H1 (cell line): ENCODE measurements at regions not wholly inside any gene's neighbourhood (a gene's known extent, or its start where the extent isn't known, plus 50 kb on each side); places are given as distances from the start of the nearest gene placed in this dataset.

ENCODE experiments used
- CTCF ChIA-PET: fragments of 300-600 bp; sonication (Branson Sonifier 250); formaldehyde crosslinking; loops from one replicate; lab custom pipeline; 2021; ENCODE audit not compliant: partially characterized antibody; lab: Charles Lee
- POLR2A ChIA-PET: fragments of 300-600 bp; sonication (Branson Sonifier 250); formaldehyde crosslinking; loops from one replicate; lab custom pipeline; 2021; ENCODE audit warnings: inconsistent platforms; ENCODE audit not compliant: partially characterized antibody; lab: Charles Lee
- DNase-seq, 2 experiments: peaks; one replicate each; pipeline versions ENCODE4 v3.0.0 to v3.0.0-alpha.2; 2010 to 2022; ENCODE audit warnings: low spot score in 2 of 2, low read depth in 1 of 2, mixed read lengths in 1 of 2
- FAIRE-seq: peaks from 2 replicates; lab custom pipeline; 2011; peaks lifted over from hg19 to GRCh38; lab: Jason Lieb, UNC
- H2AFZ ChIP-seq: 2 replicates; pipeline ENCODE4 v1.8.1; 2012; ENCODE audit warnings: low read length, inconsistent platforms
- H2AK5ac ChIP-seq: 2 replicates; pipeline ENCODE4 v1.6.1; 2013; ENCODE audit warnings: low read depth, low read length
- H2BK120ac ChIP-seq: replicated peaks from 2 replicates; pipeline ENCODE3; 2013; ENCODE audit warnings: low read depth, low read length, inconsistent platforms
- H2BK12ac ChIP-seq: 2 replicates; pipeline ENCODE4 v1.6.1; 2013; ENCODE audit warnings: low read depth, low read length
- H2BK15ac ChIP-seq: 2 replicates; pipeline ENCODE4 v1.6.1; 2013; ENCODE audit warnings: low read length
- H2BK20ac ChIP-seq: 2 replicates; pipeline ENCODE4 v1.6.1; 2013; ENCODE audit warnings: low read length
- H2BK5ac ChIP-seq: 2 replicates; pipeline ENCODE4 v1.6.1; 2013; ENCODE audit warnings: low read depth, low read length
- H3K14ac ChIP-seq: 2 replicates; pipeline ENCODE4 v1.6.1; 2013; ENCODE audit warnings: inconsistent platforms; ENCODE audit not compliant: insufficient read length
- H3K18ac ChIP-seq: 2 replicates; pipeline ENCODE4 v1.6.1; 2013; ENCODE audit warnings: low read length; ENCODE audit errors: extremely low read depth
- H3K23ac ChIP-seq: 2 replicates; pipeline ENCODE4 v1.6.1; 2013; ENCODE audit warnings: inconsistent platforms; ENCODE audit not compliant: insufficient read length
- H3K23me2 ChIP-seq: 2 replicates; pipeline ENCODE4 v1.6.1; 2013; ENCODE audit warnings: low read depth, low read length
- H3K27ac ChIP-seq: 2 replicates; pipeline ENCODE4 v1.6.1; 2011; ENCODE audit warnings: low read depth, low read length, inconsistent platforms
- H3K27me3 ChIP-seq, 4 experiments: replicated peaks in 1 of 4; 1 replicate in 1 of 4; 2 replicates in 3 of 4; pipeline versions ENCODE4 v1.6.1 to v1.8.1; 2011 to 2013; ENCODE audit warnings: low read length in 3 of 4, mild to moderate bottlenecking in 3 of 4, inconsistent platforms in 2 of 4, mixed read lengths in 2 of 4, moderate library complexity in 1 of 4; ENCODE audit not compliant: control insufficient read depth in 3 of 4, insufficient read depth in 3 of 4; ENCODE audit errors: extremely low read depth in 1 of 4
- H3K36me3 ChIP-seq, 4 experiments: 2 replicates each; pipeline versions ENCODE4 v1.6.1 to v1.8.1; 2011 to 2013; ENCODE audit warnings: mild to moderate bottlenecking in 4 of 4, low read length in 3 of 4, moderate library complexity in 2 of 4, control low read depth in 1 of 4, inconsistent platforms in 1 of 4; ENCODE audit not compliant: insufficient read depth in 4 of 4, control insufficient read depth in 2 of 4
- H3K4ac ChIP-seq: replicated peaks from 2 replicates; pipeline ENCODE3; 2013; ENCODE audit warnings: low read length, low read depth, mixed read lengths, inconsistent platforms; ENCODE audit not compliant: insufficient read length
- H3K4me1 ChIP-seq, 4 experiments: replicated peaks in 1 of 4; 1 replicate in 1 of 4; 2 replicates in 3 of 4; pipeline versions ENCODE4 v1.6.1 to v1.8.1; 2011 to 2013; ENCODE audit warnings: low read length in 3 of 4, inconsistent platforms in 2 of 4, mixed read lengths in 1 of 4; ENCODE audit not compliant: insufficient read depth in 4 of 4, control insufficient read depth in 3 of 4
- H3K4me2 ChIP-seq, 2 experiments: 2 replicates each; pipeline versions ENCODE4 v1.6.1 to v1.8.1; 2011 to 2013; ENCODE audit warnings: low read depth in 2 of 2, low read length in 2 of 2, control low read depth in 1 of 2, inconsistent platforms in 1 of 2, mild to moderate bottlenecking in 1 of 2; ENCODE audit not compliant: insufficient read depth in 1 of 2
- H3K4me3 ChIP-seq, 4 experiments: fragments of 200-600, 300-600 bp in 1 of 4; sonication (generic), shearing (Covaris generic), sonication (Bioruptor Twin) in 1 of 4; 2 replicates each; pipeline versions ENCODE4 v1.5.1 to v1.8.1; 2011 to 2016; ENCODE audit warnings: low read length in 4 of 4, low read depth in 3 of 4, control low read depth in 2 of 4, inconsistent platforms in 2 of 4, mild to moderate bottlenecking in 2 of 4, mixed read lengths in 1 of 4, moderate library complexity in 1 of 4; ENCODE audit not compliant: insufficient read depth in 2 of 4; ENCODE audit errors: extremely low read depth in 1 of 4
- H3K56ac ChIP-seq: replicated peaks from 2 replicates; pipeline ENCODE3; 2013; ENCODE audit warnings: low read depth, mild to moderate bottlenecking, mixed read lengths, low read length, inconsistent platforms; ENCODE audit not compliant: insufficient read length
- H3K79me1 ChIP-seq: 2 replicates; pipeline ENCODE4 v1.6.1; 2013; ENCODE audit warnings: low read depth, low read length, control low read depth
- H3K79me2 ChIP-seq, 2 experiments: 2 replicates each; pipeline versions ENCODE4 v1.6.1 to v1.8.1; 2012 to 2013; ENCODE audit warnings: low read length in 2 of 2, mild to moderate bottlenecking in 2 of 2, inconsistent platforms in 1 of 2; ENCODE audit not compliant: insufficient read depth in 2 of 2, control insufficient read depth in 1 of 2
- H3K9ac ChIP-seq, 4 experiments: replicated peaks in 1 of 4; 1 replicate in 1 of 4; 2 replicates in 3 of 4; pipeline versions ENCODE4 v1.6.1 to v1.8.1; 2011 to 2013; ENCODE audit warnings: low read depth in 3 of 4, low read length in 3 of 4, control low read depth in 2 of 4, mild to moderate bottlenecking in 2 of 4, moderate library complexity in 2 of 4, inconsistent platforms in 1 of 4; ENCODE audit errors: extremely low read depth in 1 of 4
- H3K9me3 ChIP-seq, 2 experiments: 2 replicates each; pipeline versions ENCODE4 v1.6.1 to v1.8.1; 2012 to 2013; ENCODE audit warnings: mild to moderate bottlenecking in 2 of 2, moderate library complexity in 2 of 2, control low read depth in 1 of 2, inconsistent platforms in 1 of 2, low read depth in 1 of 2, low read length in 1 of 2, mixed read lengths in 1 of 2; ENCODE audit not compliant: insufficient read depth in 2 of 2
- H4K20me1 ChIP-seq, 2 experiments: replicated peaks in 1 of 2; 2 replicates each; pipeline versions ENCODE3 to v1.8.1; 2011 to 2013; ENCODE audit warnings: inconsistent platforms in 2 of 2, low read length in 2 of 2, mild to moderate bottlenecking in 1 of 2; ENCODE audit not compliant: insufficient read depth in 2 of 2, control insufficient read depth in 1 of 2
- H4K5ac ChIP-seq: 2 replicates; pipeline ENCODE4 v1.6.1; 2013; ENCODE audit warnings: low read length, low read depth, mixed read lengths, inconsistent platforms; ENCODE audit not compliant: insufficient read length
- H4K8ac ChIP-seq: 2 replicates; pipeline ENCODE4 v1.8.0; 2013; ENCODE audit warnings: mild to moderate bottlenecking, moderate library complexity, low read length, inconsistent platforms; ENCODE audit not compliant: insufficient read depth; ENCODE audit errors: extremely low read depth
- H4K91ac ChIP-seq: replicated peaks from 2 replicates; pipeline ENCODE3; 2013; ENCODE audit warnings: low read length, mixed read lengths, inconsistent platforms; ENCODE audit not compliant: insufficient read length
- EGR1 ChIP-seq: IDR thresholded peaks from 2 replicates; pipeline ENCODE4 v1.6.1; 2011; ENCODE audit warnings: low read depth, low read length, borderline replicate concordance
- EZH2 ChIP-seq: fragments of 200-600 bp; sonication (generic); IDR thresholded peaks from 2 replicates; pipeline ENCODE4 v1.7.1; 2012; ENCODE audit warnings: low read depth, mild to moderate bottlenecking, moderate library complexity, low read length, inconsistent platforms; ENCODE audit not compliant: severe bottlenecking
- GABPA ChIP-seq: IDR thresholded peaks from 2 replicates; pipeline ENCODE4 v1.6.1; 2011; ENCODE audit warnings: mild to moderate bottlenecking, low read length, moderate library complexity, borderline replicate concordance; ENCODE audit not compliant: insufficient read depth
- KDM5A ChIP-seq: fragments of 200-600 bp; IDR thresholded peaks from 2 replicates; pipeline ENCODE4 v1.7.1; 2012; ENCODE audit warnings: mild to moderate bottlenecking, low read length, inconsistent platforms, mixed read lengths
- PHF8 ChIP-seq: fragments of 200-600 bp; sonication (generic); conservative IDR thresholded peaks from 2 replicates; pipeline ENCODE4 v1.7.1; 2012; ENCODE audit warnings: low read depth, mild to moderate bottlenecking, inconsistent platforms, low read length, moderate library complexity
- POLR2AphosphoS5 ChIP-seq: IDR thresholded peaks from 2 replicates; pipeline ENCODE4 v1.6.1; 2011; ENCODE audit warnings: low read depth, low read length
- RNF2 ChIP-seq: fragments of 200-900, 300-1000 bp; sonication (generic); IDR thresholded peaks from 2 replicates; pipeline ENCODE4 v1.7.1; 2016; ENCODE audit warnings: borderline replicate concordance, low read depth, mild to moderate bottlenecking, antibody characterized with exemption, low read length; ENCODE audit not compliant: poor library complexity, severe bottlenecking; ENCODE audit errors: missing control alignments
- SP1 ChIP-seq: IDR thresholded peaks from 2 replicates; pipeline ENCODE4 v1.6.1; 2011; ENCODE audit warnings: low read depth, low read length
- SP2 ChIP-seq: IDR thresholded peaks from 2 replicates; pipeline ENCODE4 v1.6.1; 2012; ENCODE audit warnings: mild to moderate bottlenecking, low read length, inconsistent platforms
- SP4 ChIP-seq: IDR thresholded peaks from 2 replicates; pipeline ENCODE4 v1.6.1; 2012; ENCODE audit warnings: low read length, inconsistent platforms
- SUZ12 ChIP-seq: fragments of 200-600 bp; sonication (generic); IDR thresholded peaks from 2 replicates; pipeline ENCODE4 v1.6.1; 2012; ENCODE audit warnings: mild to moderate bottlenecking, inconsistent platforms, low read length, moderate library complexity, mixed read lengths
- TAF7 ChIP-seq: optimal IDR thresholded peaks from 2 replicates; pipeline ENCODE3; 2011; ENCODE audit warnings: low read depth, mild to moderate bottlenecking, inconsistent platforms, low read length, moderate library complexity, borderline replicate concordance
- USF2 ChIP-seq: IDR thresholded peaks from 2 replicates; pipeline ENCODE4 v1.6.1; 2011; ENCODE audit warnings: low read length, improper control_type of control experiment
- WGBS, 2 experiments: shearing (Covaris generic) in 1 of 2; methylation state at CpG; one replicate each; pipeline versions ENCODE4 v1.1.6 to v1.1.7; 2013 to 2015; ENCODE audit warnings: low lambda C conversion rate in 2 of 2, mixed read lengths in 2 of 2, inconsistent platforms in 1 of 2, low coverage in 1 of 2, missing lambda C conversion rate in 1 of 2; ENCODE audit not compliant: insufficient replicate concordance in 2 of 2, insufficient coverage in 1 of 2, insufficient read length in 1 of 2; ENCODE audit errors: extremely low coverage in 1 of 2, missing lambda C conversion rate in 1 of 2; 5-methylcytosine and 5-hydroxymethylcytosine counted together

- no peak for FAIRE-seq
- no peak overlapping the region for H2BK20ac ChIP-seq
- TF ChIP-seq EZH2 = no peak
- TF ChIP-seq EGR1 = no peak
- TF ChIP-seq POLR2AphosphoS5 = no peak
- no peak for TF ChIP-seq PHF8
- no peak for TF ChIP-seq SUZ12
- no peak for TF ChIP-seq TAF7
- TF ChIP-seq SP4 = no peak
- no peak for TF ChIP-seq KDM5A
- TF ChIP-seq USF2 = no peak
- no peak for TF ChIP-seq RNF2
- TF ChIP-seq SP1 = no peak
- no peak for TF ChIP-seq SP2
- TF ChIP-seq GABPA = no peak
These were observed 167.9 kb upstream of the ZC3H12A start for GRCh38 chr1:37306461-37306860.

More at GRCh38 chr1:37306461-37306860, 167.9 kb upstream of the ZC3H12A start:
- 0 out of 2 replicates have a peak, but pooled peaks cover 2% of the 10 kb centered on the region for H3K23me2 ChIP-seq
- no peak overlapping the region for H3K4me2 ChIP-seq
- H4K8ac ChIP-seq = no peak overlapping the region
- WGBS, 2 experiments = 79% methylated on average over 4 of the region's 4 CpGs; no CpG with 5 or more reads in 1 of the 2 experiments
- no peak overlapping the region for H3K56ac ChIP-seq
- no peaks in the 10 kb centered on the region for H3K79me1 ChIP-seq
- H3K23ac ChIP-seq = no peak overlapping the region
- H3K9ac ChIP-seq = no peak overlapping the region
- H2AK5ac ChIP-seq = no peak overlapping the region; the same call in 1 of the 2 replicates
- peaks cover 0 to 7% (median 2%) of the 10 kb centered on the region in 4 experiments; a peak in 3 of 7 replicates for H3K4me1 ChIP-seq
- H2BK5ac ChIP-seq = no peak overlapping the region
- no peaks in the 10 kb centered on the region for H3K9me3 ChIP-seq
- H3K18ac ChIP-seq = no peak overlapping the region
- H2BK120ac ChIP-seq = no peak overlapping the region
- H3K4ac ChIP-seq = no peak overlapping the region
- no peak overlapping the region for H4K91ac ChIP-seq
- no peak overlapping the region; the same call in 1 of the 2 replicates for H2BK12ac ChIP-seq
- H3K27me3 ChIP-seq = no peaks in the 10 kb centered on the region; a peak in 1 of 7 replicates
- H3K79me2 ChIP-seq = no peaks in the 10 kb centered on the region
- no peak overlapping the region for H3K4me3 ChIP-seq
- ChIA-PET POLR2A (interaction anchor here (0.8 kb wide), 1 partner anchor 8 kb away, joined by 3 read pairs; no protein-coding TSS in a partner anchor), CTCF (interaction anchor here (1.4 to 4.3 kb wide), 3 partner anchors 13 to 35 kb away, joined by 3 to 26 read pairs (median 6); no protein-coding TSS in a partner anchor)
- no peak for DNase-seq
- no peaks in the 10 kb centered on the region for H4K20me1 ChIP-seq
- H3K14ac ChIP-seq = no peak overlapping the region
- no peaks in the 10 kb centered on the region for H3K36me3 ChIP-seq
- no peak overlapping the region for H2AFZ ChIP-seq
- H3K27ac ChIP-seq = no peak overlapping the region
- no peak overlapping the region for H2BK15ac ChIP-seq
- H4K5ac ChIP-seq = no peak overlapping the region
